PFSK-1 (cell line): ENCODE measurements at regions not wholly inside any gene's neighbourhood (a gene's known extent, or its start where the extent isn't known, plus 50 kb on each side); places are given as distances from the start of the nearest gene placed in this dataset.

ENCODE experiments used
- FOXP2 ChIP-seq: optimal IDR thresholded peaks from 2 replicates; pipeline ENCODE3; 2011; ENCODE audit warnings: borderline replicate concordance, control low read depth, inconsistent platforms; ENCODE audit not compliant: insufficient read depth; ENCODE audit errors: extremely low read length, extremely low read depth
- POLR2AphosphoS5 ChIP-seq: IDR thresholded peaks from 2 replicates; pipeline ENCODE4 v1.6.1; 2012; ENCODE audit warnings: low read depth, mild to moderate bottlenecking, control low read depth, low read length, moderate library complexity
- REST ChIP-seq, 2 experiments: IDR thresholded peaks; 2 replicates each; pipeline versions ENCODE4 v1.6.1 to v1.8.0; 2011 to 2012; ENCODE audit warnings: low read depth in 2 of 2, low read length in 2 of 2, control low read depth in 1 of 2, inconsistent platforms in 1 of 2, mild to moderate bottlenecking in 1 of 2, moderate library complexity in 1 of 2; ENCODE audit not compliant: insufficient read depth in 1 of 2
- SIN3A ChIP-seq: IDR thresholded peaks from 2 replicates; pipeline ENCODE4 v1.6.1; 2012; ENCODE audit warnings: mild to moderate bottlenecking, low read length, moderate library complexity, borderline replicate concordance; ENCODE audit not compliant: insufficient read depth
- TAF1 ChIP-seq: IDR thresholded peaks from 2 replicates; pipeline ENCODE4 v1.6.1; 2012; ENCODE audit warnings: low read length, control low read depth, borderline replicate concordance; ENCODE audit not compliant: insufficient read depth

- TF ChIP-seq POLR2AphosphoS5: no peak
- TF ChIP-seq FOXP2: no peak
- TF ChIP-seq REST (IDR thresholded peaks at IDR 0.05; ENCODE audit: insufficient read depth in 1 of 2, low read depth in 2 of 2, low read length in 2 of 2): no peak
- TF ChIP-seq TAF1: no peak
- TF ChIP-seq SIN3A: no peak
Measured at GRCh38 chr9:7607421-7607820, 192.2 kb downstream of the DMAC1 start.

DNA sequence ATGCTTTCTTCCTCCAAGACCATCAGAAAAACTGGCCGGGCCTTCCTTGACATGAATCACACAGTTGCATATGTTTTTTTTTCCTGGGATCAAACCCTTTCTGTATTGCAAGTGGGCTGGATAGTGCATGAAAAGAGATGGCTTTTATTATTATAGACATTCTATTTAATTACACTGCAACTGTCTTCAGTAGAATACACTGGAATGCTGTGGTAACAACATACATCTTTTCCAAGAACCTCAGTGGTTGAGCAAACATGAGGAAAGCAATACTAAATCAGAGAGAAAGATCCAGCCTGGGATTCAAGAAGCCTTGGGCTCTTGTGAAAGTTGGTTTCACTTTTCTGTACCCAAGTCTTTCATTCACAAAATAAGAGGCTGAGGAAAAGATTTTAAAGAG, 193.0 kb downstream of the DMAC1 start:
- no peak for TF ChIP-seq REST (IDR thresholded peaks at IDR 0.05; ENCODE audit: insufficient read depth in 1 of 2, low read depth in 2 of 2, low read length in 2 of 2)
- no peak for TF ChIP-seq SIN3A
- TF ChIP-seq FOXP2: no peak
- no peak for TF ChIP-seq TAF1
- TF ChIP-seq POLR2AphosphoS5: no peak

DNA sequence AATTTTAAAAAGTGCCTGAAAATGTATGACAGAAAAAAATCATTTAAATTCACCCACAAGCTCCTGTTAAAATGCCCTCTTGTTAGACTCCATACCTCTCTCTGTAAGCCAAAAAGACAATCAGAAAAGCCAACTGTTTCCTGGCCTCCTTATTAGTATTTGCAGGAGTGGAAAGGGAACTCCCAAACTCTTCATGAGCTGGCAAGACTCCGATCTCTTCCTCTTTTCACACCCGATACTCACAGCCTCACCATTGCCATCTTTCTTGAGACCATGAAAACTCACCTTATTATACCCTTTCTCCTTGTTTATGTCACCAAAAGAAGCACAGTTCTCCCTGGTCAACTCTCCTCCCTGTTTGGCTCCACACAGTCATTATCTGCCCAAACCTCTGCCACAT, 197.8 kb downstream of the DMAC1 start:
- TF ChIP-seq FOXP2 (no peak), TAF1 (no peak), SIN3A (no peak), REST (IDR thresholded peaks at IDR 0.05; ENCODE audit: insufficient read depth in 1 of 2, low read depth in 2 of 2, low read length in 2 of 2) (no peak), POLR2AphosphoS5 (no peak)

GRCh38 chr9:7597716-7598115, 201.9 kb downstream of the DMAC1 start:
- no peak for TF ChIP-seq TAF1
- no peak for TF ChIP-seq REST (IDR thresholded peaks at IDR 0.05; ENCODE audit: insufficient read depth in 1 of 2, low read depth in 2 of 2, low read length in 2 of 2)
- no peak for TF ChIP-seq SIN3A
- no peak for TF ChIP-seq POLR2AphosphoS5
- no peak for TF ChIP-seq FOXP2

GRCh38 chr9:7592321-7593316, 207.0 kb downstream of the DMAC1 start:
- no peak for TF ChIP-seq TAF1
- no peak for TF ChIP-seq SIN3A
- TF ChIP-seq REST (IDR thresholded peaks at IDR 0.05; ENCODE audit: insufficient read depth in 1 of 2, low read depth in 2 of 2, low read length in 2 of 2): no peak
- TF ChIP-seq POLR2AphosphoS5: no peak
- TF ChIP-seq FOXP2: no peak
